ENCODE measurements at regions not wholly inside any gene's neighbourhood (a gene's known extent, or its start where the extent isn't known, plus 50 kb on each side); places are given as distances from the start of the nearest gene placed in this dataset.

DNA sequence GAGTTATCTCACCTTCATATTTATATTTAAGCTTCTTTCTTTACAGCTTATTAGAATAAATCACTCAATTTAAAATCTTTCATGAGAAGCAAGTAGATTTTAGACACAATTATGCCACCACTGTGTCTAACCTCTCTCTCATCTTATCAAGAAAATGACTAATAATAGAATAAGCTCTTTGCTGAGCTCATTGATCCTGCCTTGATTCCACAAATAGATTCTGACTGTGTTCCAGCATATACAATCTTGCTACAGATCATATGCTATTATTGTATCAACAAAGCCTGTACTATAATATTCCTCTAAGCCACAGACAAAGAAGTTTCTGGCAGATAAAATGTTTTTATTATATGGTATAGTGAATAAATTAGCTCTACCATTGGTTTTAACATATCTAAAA, 168.7 kb upstream of the GULP1 start:
- TF ChIP-seq, protein P1, sequence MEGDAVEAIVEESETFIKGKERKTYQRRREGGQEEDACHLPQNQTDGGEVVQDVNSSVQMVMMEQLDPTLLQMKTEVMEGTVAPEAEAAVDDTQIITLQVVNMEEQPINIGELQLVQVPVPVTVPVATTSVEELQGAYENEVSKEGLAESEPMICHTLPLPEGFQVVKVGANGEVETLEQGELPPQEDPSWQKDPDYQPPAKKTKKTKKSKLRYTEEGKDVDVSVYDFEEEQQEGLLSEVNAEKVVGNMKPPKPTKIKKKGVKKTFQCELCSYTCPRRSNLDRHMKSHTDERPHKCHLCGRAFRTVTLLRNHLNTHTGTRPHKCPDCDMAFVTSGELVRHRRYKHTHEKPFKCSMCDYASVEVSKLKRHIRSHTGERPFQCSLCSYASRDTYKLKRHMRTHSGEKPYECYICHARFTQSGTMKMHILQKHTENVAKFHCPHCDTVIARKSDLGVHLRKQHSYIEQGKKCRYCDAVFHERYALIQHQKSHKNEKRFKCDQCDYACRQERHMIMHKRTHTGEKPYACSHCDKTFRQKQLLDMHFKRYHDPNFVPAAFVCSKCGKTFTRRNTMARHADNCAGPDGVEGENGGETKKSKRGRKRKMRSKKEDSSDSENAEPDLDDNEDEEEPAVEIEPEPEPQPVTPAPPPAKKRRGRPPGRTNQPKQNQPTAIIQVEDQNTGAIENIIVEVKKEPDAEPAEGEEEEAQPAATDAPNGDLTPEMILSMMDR (IDR thresholded peaks at IDR 0.05): no peak
- TF ChIP-seq POLR2AphosphoS5 (IDR thresholded peaks at IDR 0.05): no peak
